ENCODE measurements at regions not wholly inside any gene's neighbourhood (a gene's known extent, or its start where the extent isn't known, plus 50 kb on each side); places are given as distances from the start of the nearest gene placed in this dataset.

DNA sequence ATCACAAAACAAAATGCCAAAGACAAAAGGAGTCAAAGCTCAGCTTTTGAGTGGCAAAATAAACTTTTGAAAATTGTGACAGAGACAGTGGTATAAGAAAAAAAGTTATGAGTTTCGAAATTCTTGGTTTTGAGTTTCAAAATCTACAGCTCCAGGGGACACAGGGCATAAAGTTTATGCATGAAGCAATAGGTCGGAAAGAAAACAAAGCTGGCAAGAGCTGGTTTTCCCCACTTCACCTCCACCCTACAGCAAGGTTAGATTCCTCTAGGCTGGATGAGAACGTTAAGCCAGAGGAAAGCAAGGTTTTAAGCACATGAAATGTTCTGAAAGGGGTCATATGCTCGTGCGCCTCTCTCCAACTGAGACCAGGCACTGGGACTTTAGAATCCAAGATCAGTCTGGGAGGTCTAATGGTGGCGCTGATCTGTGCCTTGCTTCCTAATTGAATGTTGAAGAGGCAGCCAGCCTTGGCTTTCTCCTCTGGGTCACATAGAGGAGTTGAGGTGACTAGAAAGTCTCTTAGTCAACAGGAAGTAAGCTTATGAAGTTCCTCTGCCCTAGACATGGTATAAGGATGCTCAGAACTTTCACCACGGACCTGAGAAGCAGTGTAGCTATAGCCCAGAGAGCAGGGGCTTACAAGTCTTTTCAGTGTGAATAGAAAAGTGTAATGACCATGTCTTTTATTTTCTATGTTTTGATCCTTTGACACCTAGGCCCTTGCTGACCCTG lies 167.7 kb upstream of the DMAC1 start:
- no peak for DNase-seq (ENCODE audit: low read depth)
- no peak overlapping the region for H3K4me3 ChIP-seq (ENCODE audit: control insufficient read depth, low read depth, low read length)
- TF ChIP-seq, protein P1, sequence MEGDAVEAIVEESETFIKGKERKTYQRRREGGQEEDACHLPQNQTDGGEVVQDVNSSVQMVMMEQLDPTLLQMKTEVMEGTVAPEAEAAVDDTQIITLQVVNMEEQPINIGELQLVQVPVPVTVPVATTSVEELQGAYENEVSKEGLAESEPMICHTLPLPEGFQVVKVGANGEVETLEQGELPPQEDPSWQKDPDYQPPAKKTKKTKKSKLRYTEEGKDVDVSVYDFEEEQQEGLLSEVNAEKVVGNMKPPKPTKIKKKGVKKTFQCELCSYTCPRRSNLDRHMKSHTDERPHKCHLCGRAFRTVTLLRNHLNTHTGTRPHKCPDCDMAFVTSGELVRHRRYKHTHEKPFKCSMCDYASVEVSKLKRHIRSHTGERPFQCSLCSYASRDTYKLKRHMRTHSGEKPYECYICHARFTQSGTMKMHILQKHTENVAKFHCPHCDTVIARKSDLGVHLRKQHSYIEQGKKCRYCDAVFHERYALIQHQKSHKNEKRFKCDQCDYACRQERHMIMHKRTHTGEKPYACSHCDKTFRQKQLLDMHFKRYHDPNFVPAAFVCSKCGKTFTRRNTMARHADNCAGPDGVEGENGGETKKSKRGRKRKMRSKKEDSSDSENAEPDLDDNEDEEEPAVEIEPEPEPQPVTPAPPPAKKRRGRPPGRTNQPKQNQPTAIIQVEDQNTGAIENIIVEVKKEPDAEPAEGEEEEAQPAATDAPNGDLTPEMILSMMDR (conservative IDR thresholded peaks at IDR 0.05; ENCODE audit: control insufficient read depth, insufficient read depth, low read depth, low read length): no peak

DNA sequence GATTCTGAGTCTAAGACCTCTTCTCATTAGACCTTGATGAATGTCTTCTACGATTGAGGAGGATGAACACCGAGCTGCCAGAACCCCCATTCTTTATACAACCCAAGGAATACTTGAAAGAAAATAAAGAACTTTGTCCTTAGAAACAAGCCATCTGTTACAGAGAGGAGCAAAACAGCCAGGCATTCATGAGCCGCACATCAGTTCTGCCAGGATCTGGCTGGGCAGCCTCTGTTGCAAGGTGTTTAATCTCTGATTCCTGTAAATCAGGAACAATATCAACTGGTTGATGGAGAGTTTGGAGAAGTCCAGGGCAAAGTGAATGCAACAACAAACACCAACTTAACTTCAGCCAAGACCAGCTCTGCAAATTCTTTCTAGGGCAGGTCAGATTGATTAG lies 165.5 kb upstream of the DMAC1 start:
- TF ChIP-seq, protein P1 (conservative IDR thresholded peaks at IDR 0.05; ENCODE audit: control insufficient read depth, insufficient read depth, low read depth, low read length): no peak
- no peak overlapping the region for H3K4me3 ChIP-seq (ENCODE audit: control insufficient read depth, low read depth, low read length)
- no peak for DNase-seq (ENCODE audit: low read depth)

DNA sequence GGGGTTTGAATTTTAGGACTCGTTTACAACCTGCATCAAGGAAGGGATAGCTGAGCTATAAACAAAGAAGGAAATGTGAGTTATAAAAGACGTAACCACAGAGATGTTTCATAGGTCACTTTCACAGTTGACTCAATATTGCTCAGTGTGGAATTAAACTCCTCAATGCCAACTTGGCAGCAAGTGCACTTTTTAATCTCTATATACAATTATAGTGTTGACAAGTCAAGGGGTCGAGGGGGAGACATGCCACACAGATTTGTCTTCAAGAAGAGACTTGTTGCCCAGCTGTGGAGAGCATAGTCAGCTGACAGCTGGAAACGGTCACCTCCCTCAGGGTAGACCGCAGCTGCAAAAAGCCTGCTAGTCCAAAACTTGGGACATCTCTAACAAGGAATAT lies 163.4 kb upstream of the DMAC1 start:
- DNase-seq (ENCODE audit: low read depth): peak; percentile 14
- TF ChIP-seq, protein P1 (conservative IDR thresholded peaks at IDR 0.05; ENCODE audit: control insufficient read depth, insufficient read depth, low read depth, low read length): no peak
- no peak overlapping the region for H3K4me3 ChIP-seq (ENCODE audit: control insufficient read depth, low read depth, low read length)

DNA sequence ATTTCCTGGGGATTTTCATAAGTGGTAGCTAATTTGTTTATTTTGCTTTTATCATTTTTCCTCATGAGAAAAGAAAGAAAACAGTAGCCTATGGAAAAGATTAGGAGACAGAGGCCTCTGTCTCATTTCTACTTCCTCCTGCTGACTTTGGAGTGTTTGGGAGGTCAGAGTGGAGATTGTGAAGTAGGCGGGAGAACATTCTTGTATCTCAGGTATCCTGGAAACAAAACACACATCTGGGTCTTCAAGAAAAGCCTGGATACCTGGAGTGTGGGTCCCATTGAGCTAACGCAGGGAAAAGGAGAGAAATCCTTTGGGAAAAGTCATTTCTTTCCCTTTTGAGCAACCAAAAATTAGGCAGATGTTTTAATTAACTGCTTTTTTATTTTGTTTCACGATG lies 161.5 kb upstream of the DMAC1 start:
- DNase-seq (ENCODE audit: low read depth): no peak
- no peak overlapping the region for H3K4me3 ChIP-seq (ENCODE audit: control insufficient read depth, low read depth, low read length)
- TF ChIP-seq, protein P1 (conservative IDR thresholded peaks at IDR 0.05; ENCODE audit: control insufficient read depth, insufficient read depth, low read depth, low read length): no peak

DNA sequence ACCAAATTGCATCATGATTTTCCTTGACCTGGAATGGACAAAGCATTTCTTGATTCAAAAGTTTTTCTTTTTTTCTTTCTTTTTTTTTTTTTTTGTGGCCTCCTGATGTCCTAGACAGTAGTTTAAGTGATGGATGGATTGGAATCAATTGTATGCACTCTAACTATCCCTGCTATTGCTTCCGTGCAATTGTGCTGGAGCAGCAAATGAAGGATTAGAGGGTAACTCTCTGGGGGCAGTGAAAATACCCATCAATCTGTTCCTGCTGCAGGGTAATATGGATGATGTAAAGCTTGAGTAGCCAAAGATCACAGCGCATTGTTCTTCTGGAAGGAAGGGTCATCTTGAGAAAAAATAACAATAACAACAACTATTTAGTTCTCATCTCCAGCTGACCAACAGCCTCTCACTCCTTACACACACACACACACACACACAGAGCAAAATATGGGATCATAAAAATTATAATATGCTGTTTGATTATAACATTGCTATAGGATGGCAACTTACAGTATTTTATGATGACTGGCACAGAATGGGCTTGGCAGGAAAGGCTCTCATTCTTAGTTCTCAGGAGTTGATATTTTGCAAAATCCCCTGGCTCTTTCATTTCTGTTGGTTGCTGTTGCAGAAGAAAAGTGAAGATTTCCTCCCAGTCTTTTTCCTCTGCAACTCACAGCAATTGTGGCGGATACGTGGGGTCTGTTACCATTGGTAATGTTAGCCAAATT lies 160.9 kb upstream of the DMAC1 start:
- TF ChIP-seq, protein P1 (conservative IDR thresholded peaks at IDR 0.05; ENCODE audit: control insufficient read depth, insufficient read depth, low read depth, low read length): no peak
- no peak overlapping the region for H3K4me3 ChIP-seq (ENCODE audit: control insufficient read depth, low read depth, low read length)
- no peak for DNase-seq (ENCODE audit: low read depth)

DNA sequence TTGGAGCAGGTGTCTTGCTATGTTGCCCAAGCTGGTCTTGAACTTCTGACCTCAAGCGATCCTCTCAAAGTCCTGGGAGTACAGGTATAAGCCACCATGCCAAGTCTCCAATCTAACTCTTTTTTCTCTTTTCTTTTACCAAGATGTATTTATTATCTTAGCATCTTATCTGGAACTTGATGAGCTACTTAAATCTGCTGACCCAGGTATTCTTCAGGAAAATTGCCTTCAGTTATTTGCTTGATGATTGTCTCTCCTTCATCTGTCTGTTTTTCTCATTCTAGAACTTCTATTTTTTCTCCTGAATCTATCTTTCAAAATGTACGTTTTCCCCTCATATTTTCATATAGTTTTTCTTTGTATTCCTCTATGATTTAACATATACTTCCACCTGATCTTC lies 158.2 kb upstream of the DMAC1 start:
- no peak for DNase-seq (ENCODE audit: low read depth)
- no peak overlapping the region for H3K4me3 ChIP-seq (ENCODE audit: control insufficient read depth, low read depth, low read length)
- TF ChIP-seq, protein P1 (conservative IDR thresholded peaks at IDR 0.05; ENCODE audit: control insufficient read depth, insufficient read depth, low read depth, low read length): no peak

All from fibroblast of mammary gland (primary cell).